AG09309 (cell line): ENCODE measurements at regions not wholly inside any gene's neighbourhood (a gene's known extent, or its start where the extent isn't known, plus 50 kb on each side); places are given as distances from the start of the nearest gene placed in this dataset.

Experiments
- DNase-seq: peaks from one replicate; pipeline ENCODE4 v3.0.0-alpha.2; 2010; ENCODE audit warnings: low read depth
- H3K4me3 ChIP-seq: 2 replicates; pipeline ENCODE4 v1.5.1; 2011; ENCODE audit warnings: mild to moderate bottlenecking, low read depth, low read length, moderate library complexity; ENCODE audit not compliant: control insufficient read depth
- TF ChIP-seq, protein P1 (sequence below): IDR thresholded peaks from 2 replicates; pipeline ENCODE4 v1.5.1; 2011; ENCODE audit warnings: mild to moderate bottlenecking, low read depth, low read length, inconsistent platforms; ENCODE audit not compliant: insufficient read depth, control insufficient read depth; ENCODE audit errors: missing control alignments

DNA sequence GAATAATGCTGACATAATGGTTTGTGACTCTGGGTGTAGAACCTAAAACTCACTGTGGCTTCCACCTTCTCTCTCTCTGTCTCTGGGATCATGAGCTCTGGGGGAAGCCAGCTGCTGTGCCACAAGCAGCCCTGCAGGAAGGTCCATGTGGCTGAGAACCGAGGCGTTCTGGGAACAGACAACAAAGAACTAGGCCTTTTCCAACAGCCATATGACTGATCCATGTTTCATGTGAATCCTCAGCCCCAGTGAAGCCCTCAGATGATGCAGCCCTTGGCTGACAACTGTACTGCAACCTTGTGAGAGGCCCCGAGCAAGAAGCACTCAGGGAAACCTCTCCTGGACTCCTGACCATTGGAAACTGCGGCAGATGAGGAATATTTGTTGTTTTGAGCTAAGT lies 56.6 kb downstream of the HLA-G start:
- H3K4me3 ChIP-seq, result no peak overlapping the region
- TF ChIP-seq, protein P1, sequence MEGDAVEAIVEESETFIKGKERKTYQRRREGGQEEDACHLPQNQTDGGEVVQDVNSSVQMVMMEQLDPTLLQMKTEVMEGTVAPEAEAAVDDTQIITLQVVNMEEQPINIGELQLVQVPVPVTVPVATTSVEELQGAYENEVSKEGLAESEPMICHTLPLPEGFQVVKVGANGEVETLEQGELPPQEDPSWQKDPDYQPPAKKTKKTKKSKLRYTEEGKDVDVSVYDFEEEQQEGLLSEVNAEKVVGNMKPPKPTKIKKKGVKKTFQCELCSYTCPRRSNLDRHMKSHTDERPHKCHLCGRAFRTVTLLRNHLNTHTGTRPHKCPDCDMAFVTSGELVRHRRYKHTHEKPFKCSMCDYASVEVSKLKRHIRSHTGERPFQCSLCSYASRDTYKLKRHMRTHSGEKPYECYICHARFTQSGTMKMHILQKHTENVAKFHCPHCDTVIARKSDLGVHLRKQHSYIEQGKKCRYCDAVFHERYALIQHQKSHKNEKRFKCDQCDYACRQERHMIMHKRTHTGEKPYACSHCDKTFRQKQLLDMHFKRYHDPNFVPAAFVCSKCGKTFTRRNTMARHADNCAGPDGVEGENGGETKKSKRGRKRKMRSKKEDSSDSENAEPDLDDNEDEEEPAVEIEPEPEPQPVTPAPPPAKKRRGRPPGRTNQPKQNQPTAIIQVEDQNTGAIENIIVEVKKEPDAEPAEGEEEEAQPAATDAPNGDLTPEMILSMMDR, result no peak
- no peak for DNase-seq

DNA sequence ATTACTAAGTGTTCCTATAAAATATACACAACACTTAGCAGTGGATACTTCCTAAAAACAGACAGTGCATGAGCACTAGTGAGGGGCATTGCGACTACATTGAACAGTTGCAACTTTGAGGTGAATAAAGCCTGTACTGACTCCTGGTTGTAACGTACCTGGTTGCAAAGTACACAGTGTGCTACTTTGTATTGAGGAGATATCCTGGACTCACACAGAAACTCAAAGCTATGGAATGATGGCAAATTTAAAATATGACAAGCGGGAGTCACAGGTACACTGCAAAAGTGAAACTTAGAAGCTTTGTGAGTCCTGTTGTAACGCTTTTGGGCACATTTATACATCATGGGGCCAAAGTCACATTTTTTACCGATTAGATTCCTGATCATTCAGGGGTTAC lies 55.6 kb upstream of the HLA-A start:
- DNase-seq, result no peak
- no peak overlapping the region for H3K4me3 ChIP-seq
- TF ChIP-seq, protein P1, result no peak

DNA sequence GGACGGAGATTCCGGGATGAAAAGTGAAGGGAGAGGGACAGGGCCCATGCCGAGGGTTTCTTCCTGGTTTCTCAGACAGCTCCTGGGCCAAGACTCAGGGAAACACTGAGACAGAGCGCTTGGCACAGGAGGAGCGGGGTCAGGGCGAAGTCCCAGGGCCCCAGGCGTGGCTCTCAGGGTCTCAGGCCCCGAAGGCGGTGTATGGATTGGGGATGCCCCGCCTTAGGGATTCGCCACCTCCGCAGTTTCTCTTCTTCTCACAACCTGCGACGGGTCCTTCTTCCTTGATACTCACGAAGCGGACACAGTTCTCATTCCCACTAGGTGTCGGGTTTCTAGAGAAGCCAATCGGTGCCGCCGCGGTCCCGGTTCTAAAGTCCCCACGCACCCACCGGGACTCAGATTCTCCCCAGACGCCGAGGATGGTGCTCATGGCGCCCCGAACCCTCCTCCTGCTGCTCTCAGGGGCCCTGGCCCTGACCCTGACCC lies 55.0 kb upstream of the HLA-A start:
- peak overlapping the region; percentile 46 for H3K4me3 ChIP-seq
- no peak for DNase-seq
- TF ChIP-seq, protein P1, result no peak

DNA sequence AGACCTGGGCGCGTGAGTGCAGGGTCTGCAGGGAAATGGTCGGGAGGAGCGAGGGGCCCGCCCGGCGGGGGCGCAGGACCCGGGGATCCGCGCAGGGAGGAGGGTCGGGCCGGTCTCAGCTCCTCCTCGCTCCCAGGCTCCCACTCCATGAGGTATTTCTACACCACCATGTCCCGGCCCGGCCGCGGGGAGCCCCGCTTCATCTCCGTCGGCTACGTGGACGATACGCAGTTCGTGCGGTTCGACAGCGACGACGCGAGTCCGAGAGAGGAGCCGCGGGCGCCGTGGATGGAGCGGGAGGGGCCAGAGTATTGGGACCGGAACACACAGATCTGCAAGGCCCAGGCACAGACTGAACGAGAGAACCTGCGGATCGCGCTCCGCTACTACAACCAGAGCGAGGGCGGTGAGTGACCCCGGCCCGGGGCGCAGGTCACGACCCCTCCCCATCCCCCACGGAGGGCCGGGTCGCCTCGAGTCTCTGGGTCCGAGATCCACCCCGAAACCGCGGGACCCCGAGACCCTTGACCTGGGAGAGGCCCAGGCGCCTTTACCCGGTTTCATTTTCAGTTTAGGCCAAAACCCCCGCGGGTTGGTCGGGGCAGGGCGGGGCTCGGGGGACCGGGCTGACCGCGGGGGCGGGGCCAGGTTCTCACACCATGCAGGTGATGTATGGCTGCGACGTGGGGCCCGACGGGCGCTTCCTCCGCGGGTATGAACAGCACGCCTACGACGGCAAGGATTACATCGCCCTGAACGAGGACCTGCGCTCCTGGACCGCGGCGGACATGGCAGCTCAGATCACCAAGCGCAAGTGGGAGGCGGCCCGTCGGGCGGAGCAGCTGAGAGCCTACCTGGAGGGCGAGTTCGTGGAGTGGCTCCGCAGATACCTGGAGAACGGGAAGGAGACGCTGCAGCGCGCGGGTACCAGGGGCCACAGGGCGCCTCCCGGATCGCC lies 54.2 kb upstream of the HLA-A start:
- H3K4me3 ChIP-seq, result peak overlapping the region; percentile 46
- DNase-seq, result no peak
- TF ChIP-seq, protein P1, result no peak
